GM12892 (cell line): ENCODE measurements at regions not wholly inside any gene's neighbourhood (a gene's known extent, or its start where the extent isn't known, plus 50 kb on each side); places are given as distances from the start of the nearest gene placed in this dataset.

Experiments
- POLR2A ChIP-seq: IDR thresholded peaks from 2 replicates; pipeline ENCODE4 v1.6.1; 2011; ENCODE audit warnings: low read depth, low read length, control low read depth
- TAF1 ChIP-seq: IDR thresholded peaks from 2 replicates; pipeline ENCODE4 v1.6.1; 2011; ENCODE audit warnings: low read depth, mild to moderate bottlenecking, control low read depth, low read length, borderline replicate concordance

GRCh38 chrX:1139185-1139500 is 73.3 kb downstream of the CRLF2 start:
- TF ChIP-seq TAF1 (no peak), POLR2A (no peak)
